Suppressor macrophage treated with lipopolysaccharide for 4 hours (primary cell): ENCODE measurements at regions not wholly inside any gene's neighbourhood (a gene's known extent, or its start where the extent isn't known, plus 50 kb on each side); places are given as distances from the start of the nearest gene placed in this dataset.

ENCODE experiments used
- DNase-seq: peaks from one replicate; pipeline ENCODE4 v3.0.0-alpha.2; 2020

- no peak for DNase-seq
Observed at GRCh38 chr1:204736836-204737235, 51.3 kb upstream of the LRRN2 start.

GRCh38 chr1:204738506-204738905 lies 53.0 kb upstream of the LRRN2 start:
- DNase-seq = no peak

DNA sequence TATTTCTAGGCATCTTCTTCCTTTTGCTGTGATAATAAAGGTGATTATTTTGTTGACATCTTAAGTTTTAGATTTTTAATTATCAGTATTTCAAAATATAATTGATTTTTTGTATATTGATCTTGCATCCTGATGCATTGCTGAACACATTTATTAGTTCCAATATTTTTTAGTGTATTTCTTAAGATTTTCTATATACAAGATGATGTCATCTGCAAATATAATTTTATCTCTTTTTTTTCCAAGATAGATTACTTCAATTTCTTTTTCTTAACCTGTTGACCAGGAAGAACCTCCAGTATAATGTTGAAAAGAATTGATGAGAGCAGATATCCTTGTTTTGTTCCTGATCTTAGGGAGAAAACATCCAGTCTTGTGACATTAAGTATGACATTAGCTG lies 54.8 kb upstream of the LRRN2 start:
- DNase-seq = no peak

DNA sequence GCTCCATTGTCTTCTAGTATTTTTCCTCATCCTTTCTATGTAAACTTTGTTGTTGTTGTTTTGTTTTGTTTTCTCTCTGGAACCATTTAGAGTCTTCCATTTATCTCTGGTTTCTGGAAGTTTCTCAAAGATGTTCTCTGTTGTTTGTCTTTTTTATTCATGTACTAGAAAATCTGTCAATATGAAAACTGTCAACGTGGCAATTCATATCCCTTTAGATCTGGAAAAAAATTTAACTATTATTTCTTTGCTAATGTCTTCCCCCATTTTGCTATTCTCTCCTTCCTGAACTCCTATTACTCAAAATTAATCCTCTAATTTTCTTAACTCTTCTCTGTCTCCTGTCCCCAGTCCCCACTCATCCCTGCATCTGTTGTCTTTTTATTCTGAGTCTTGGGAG lies 55.9 kb upstream of the LRRN2 start:
- no peak for DNase-seq

- no peak for DNase-seq
Observed at GRCh38 chr1:204742676-204743251, 57.2 kb upstream of the LRRN2 start.

DNA sequence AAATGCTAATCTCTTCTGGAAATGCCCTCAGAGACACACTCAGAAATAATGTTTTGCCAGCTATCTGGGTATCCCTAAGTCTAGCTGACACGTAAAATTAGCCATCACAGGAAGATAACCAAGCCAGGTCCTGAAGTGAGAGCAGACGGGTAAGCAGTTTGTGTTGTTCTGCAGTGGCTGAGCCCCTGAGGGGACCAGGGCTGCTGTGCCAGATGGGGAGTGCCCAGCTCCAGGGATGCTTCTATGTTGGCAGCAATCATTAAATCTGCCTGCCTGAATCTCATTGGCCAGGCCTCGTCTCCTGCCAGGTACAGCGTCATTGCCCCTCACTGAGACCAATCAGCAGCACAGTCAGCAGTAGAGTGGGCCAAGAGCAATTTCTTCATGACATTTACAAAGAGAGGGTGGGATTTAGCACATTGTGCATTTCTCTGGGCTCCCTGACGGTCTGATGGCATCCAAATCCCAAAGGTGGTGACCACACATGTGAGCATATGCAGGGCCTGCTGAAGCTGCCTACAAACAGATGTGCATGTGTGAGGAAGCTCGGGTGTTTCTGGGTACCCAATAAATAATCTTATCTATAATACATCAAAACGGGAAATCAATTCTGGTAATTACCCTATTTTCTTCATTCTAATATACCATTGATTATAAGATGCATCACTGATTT lies 58.7 kb upstream of the LRRN2 start:
- no peak for DNase-seq

GRCh38 chr1:204746838-204747442 lies 61.4 kb upstream of the LRRN2 start:
- DNase-seq = peak; percentile 70

DNA sequence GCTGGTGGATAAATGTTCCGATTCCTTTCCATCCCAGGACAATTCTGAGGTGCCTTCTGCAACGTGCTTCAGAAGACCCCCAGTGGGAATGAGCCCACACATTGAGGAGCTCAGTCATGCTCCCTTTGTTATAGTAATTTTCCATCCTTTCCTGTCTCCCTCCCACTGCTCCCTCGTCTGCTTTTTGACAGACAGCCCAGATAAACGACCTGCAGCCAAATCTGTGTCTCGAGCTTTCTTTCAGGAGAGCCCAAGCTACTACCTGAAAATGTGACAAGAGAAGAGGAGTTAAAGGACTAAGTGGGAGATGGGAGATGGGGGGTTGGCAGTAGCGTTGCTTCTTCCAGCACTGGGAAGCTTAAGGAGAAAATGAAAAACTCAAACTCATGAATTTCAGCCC lies 65.9 kb upstream of the LRRN2 start:
- no peak for DNase-seq

DNA sequence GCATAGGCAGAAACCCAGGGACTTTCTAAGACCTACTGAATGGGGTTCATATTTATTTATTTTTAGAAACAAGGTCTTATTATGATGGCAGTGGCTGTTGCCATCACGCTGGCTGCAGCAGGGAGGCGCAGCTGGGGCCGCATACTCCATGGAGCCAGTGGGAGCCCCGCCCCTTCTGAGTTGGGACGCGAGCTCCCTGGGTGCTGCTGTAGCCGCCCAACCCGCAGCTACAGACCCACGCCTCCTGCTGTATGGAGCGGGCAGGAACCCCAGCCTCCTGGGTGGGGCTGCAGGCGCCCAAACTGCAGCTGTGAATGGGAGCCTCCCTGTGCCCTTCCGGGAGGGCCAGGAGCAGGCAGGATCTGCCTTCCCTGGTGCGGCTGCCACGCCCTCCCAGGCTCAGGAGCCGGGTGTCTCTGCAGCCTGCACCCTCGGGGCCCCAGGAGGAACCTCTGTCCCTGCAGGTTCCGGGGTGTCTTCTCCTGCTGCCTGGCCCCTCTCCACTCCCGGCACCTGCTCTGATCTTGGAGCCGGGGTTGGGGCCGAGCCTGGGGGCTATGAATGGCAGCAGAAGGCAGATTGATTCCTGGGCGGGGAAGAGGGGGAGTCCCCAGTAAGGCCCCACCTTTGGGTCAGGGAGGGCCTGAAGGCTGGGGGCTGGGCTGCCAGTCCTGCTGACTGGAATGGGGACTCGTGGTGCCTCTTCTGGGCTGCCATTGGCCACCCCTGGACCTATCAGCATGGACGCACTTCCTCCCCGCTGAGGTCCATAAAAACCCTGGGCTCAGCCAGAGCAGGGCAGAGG lies 66.5 kb upstream of the LRRN2 start:
- no peak for DNase-seq

DNA sequence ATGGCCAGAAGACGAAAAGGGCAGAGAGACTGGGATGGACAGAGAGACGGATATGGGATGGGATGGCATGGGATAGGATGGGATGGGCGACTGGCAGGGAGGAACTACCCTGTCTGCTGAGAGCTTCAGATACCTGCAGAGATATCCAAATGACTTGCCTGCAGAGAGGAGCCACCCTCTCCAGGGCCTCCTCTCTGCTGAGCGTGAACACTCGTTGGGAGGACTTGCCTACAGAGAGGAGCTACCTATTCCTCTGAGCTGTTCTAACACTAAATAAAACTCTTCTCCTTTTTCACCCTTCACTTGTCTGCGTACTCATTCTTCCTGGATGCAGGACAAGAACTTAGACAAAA lies 67.1 kb upstream of the LRRN2 start:
- no peak for DNase-seq

DNA sequence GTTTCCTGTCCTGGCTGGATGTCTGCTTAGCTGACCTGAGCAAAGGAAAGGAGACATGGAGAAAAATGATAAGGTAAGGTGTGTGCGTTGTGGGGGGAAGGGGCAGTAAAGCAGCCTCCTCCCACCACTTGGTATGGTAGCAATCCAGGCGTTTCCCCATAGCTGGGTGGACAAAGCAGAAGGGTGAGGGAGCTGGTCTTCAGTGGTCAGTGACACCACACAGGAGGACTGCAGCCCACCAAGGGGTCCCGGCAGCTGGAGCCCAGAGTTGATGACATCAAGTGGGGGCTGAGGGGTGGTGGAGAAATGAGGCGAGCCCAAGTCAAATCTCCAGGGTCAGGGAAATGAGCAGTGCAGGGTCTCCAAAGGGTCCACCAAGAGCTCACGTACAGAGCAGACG lies 69.3 kb upstream of the LRRN2 start:
- no peak for DNase-seq

DNA sequence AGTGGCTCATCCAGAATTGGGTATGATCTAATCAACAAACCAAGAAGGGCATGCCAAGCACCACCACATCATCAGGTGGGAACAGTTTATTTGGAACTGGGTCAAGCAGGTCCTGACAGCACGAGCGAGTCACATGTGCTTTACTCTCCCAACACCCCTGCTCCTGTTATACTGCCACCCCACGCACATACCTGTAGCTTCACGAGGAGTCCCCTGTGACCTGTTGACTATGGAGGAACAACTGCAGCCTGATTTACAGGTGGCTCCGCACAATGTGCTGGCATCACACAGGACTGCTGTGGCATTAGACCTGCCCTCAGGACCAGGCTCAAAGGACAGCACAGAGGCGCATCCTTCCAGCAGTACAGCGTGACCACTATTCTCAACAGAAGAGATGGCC lies 70.8 kb upstream of the LRRN2 start:
- DNase-seq = no peak

GRCh38 chr1:204756811-204757210 lies 71.3 kb upstream of the LRRN2 start:
- no peak for DNase-seq

GRCh38 chr1:204758601-204759000 lies 73.1 kb upstream of the LRRN2 start:
- DNase-seq = no peak

DNA sequence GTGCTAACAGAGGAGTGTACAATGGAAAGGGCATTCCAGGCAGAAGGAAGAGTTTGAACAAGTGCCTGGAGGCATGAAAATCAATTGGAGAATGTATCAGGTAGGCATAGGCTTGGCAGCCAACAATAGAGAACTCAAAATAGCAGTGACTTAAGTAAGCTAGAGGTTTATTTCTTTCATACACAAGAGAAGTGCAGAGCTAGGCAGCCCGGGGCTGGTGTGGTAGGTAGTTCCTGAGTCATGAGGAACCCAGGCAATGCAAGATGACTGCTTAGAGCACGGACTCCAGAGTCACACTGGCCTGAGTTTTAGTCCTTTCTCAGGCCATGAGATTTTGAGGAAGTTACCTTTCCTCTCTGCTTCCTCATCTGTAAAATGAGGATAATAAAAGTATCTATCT lies 74.8 kb upstream of the LRRN2 start:
- no peak for DNase-seq

- no peak for DNase-seq
Observed at GRCh38 chr1:204760757-204761156, 75.2 kb upstream of the LRRN2 start.

DNA sequence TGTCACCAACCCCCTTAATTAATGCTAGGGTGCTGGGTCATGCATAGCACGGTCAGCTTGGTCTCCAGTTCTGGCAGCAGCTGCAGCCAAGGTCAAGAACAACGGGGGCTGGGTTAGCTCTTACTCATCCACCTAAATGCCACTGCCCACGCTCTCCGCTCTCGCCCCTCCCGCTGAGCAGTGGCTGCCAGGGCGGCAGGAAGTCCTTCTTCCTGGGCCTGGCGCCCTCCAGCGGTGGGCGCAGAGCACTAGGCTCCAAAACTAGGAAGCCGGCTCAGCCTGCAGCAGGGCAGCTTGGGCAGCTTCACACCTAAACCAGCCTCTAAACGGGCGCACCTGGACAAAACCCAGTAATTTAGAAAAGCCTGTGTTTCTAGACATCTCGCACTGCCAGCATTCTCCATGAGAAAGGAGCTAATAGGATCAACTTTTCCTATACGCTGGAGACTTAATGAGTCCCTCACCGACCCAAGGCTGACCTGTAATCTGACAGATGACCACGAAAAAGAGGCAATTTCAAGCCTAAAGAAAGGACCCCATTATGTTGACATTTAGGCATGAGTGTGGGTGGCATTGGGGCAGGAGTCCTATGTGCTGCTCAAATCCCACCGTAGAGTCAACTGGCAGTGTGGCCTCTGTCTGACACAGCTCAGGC lies 78.4 kb upstream of the LRRN2 start:
- DNase-seq = peak; percentile 81

DNA sequence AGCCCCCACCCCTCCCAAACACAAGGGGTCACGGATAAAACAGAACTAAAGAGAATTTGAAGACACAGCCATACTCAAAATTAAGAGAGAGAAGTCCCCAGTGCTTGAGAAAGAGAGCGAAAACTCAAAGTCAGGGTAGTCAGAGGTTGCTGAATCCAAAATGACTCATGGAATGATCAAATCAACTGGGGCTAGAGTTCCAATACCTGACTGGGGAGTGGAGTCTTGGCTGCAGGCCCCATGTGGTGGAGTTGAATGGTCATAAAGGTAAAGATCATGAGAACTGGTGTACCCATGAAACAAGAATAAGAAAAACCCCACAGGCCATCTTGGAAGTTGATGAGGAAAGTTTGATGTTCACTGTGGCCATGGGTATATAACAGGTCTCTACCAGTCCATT lies 84.5 kb upstream of the LRRN2 start:
- DNase-seq = no peak

DNA sequence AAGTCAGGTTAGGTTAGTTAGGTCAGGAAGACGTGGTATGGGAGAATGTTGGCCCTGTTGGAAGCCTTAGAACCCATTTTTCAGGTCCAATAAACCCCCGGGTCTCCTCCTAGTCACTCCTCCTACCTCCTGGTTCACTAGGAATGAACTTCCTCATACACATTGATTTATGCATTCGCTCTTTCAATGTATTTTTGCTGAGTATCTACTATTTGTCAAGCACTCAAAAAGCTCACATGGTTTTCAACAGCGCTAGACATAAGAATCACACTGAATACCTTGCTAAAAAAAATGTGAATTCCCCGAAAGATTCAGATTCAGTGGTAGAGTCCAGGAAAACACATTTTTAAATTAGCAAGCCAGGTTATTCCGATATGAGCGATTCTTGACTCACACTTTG lies 85.8 kb upstream of the LRRN2 start:
- DNase-seq = no peak

- no peak for DNase-seq
Observed at GRCh38 chr1:204773246-204773645, 87.7 kb upstream of the LRRN2 start.

DNA sequence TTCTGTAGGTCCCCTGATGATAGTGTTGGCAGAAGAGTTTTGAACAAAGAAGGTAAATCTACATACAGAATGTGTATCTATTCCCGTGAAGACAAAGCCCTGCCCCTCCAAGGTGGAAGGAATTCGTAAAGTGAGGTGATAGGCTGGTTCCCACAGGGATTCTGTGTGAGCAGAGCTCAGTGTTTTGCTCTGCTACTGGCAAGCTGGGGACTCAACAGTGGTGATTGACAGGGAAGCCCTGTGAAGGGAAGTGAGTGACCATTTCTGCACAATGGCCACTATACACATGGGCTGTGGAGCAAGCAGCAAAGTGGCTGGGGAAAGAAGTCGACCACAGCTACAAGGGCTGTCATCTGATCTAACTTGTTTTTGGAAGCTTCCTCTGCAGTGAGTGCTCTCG lies 90.0 kb upstream of the LRRN2 start:
- DNase-seq = no peak

DNA sequence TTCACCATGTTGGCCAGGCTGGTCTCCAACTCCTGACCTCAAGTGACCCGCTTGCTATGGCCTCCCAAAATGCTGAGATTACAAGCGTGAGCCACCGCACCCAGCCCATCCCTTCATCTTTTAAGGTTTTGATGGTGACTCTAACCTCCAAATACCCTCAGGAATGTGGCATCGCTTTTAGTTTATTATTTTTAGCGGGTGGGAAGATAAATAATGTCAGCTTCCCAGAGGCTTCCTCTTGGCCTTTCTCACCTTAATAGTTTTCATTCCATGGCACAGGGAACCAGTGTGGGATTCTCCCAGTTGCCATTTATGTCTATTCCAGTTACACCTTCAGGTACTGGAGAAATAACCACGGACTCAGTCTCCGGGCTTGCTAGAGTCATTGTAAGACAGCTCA lies 92.1 kb upstream of the LRRN2 start:
- DNase-seq = no peak

- no peak for DNase-seq
Observed at GRCh38 chr1:204780630-204781029, 90.0 kb upstream of the NFASC start.
